Fibroblast of the conjunctiva (primary cell): ENCODE measurements at regions not wholly inside any gene's neighbourhood (a gene's known extent, or its start where the extent isn't known, plus 50 kb on each side); places are given as distances from the start of the nearest gene placed in this dataset.
"Not testable (repeated sequence)": the region's sequence is repeated elsewhere in the genome, so short reads cannot be mapped to it uniquely, and the experiment has no call there.

Experiments
- DNase-seq: peaks from one replicate; pipeline ENCODE4 v3.0.0-alpha.2; 2010; ENCODE audit warnings: low read depth

- DNase-seq, result no peak
Measured at GRCh38 chr12:28060871-28061270, 88.3 kb upstream of the PTHLH start.

GRCh38 chr12:28063355-28063880 lies 90.9 kb upstream of the PTHLH start:
- no peak for DNase-seq

GRCh38 chr12:28065374-28065773 lies 92.8 kb upstream of the PTHLH start:
- DNase-seq, result no peak

GRCh38 chr12:28065889-28066630 lies 93.5 kb upstream of the PTHLH start:
- no peak for DNase-seq

GRCh38 chr12:28066879-28067278 lies 94.3 kb upstream of the PTHLH start:
- DNase-seq, result no peak

GRCh38 chr12:28068467-28068866 lies 95.9 kb upstream of the PTHLH start:
- DNase-seq, result no peak

- DNase-seq, result no peak
Measured at GRCh38 chr12:28079539-28079938, 107.0 kb upstream of the PTHLH start.

GRCh38 chr12:28082096-28082495 lies 108.2 kb upstream of the CCDC91 start:
- no peak for DNase-seq

- peak; percentile 40 for DNase-seq
Measured at GRCh38 chr12:28083840-28084678, 106.2 kb upstream of the CCDC91 start.

GRCh38 chr12:28086521-28087155 lies 103.6 kb upstream of the CCDC91 start:
- DNase-seq, result no peak

- DNase-seq, result no peak
Measured at GRCh38 chr12:28088566-28089272, 101.5 kb upstream of the CCDC91 start.

- DNase-seq, result no peak
Measured at GRCh38 chr12:28089338-28089737, 100.9 kb upstream of the CCDC91 start.

GRCh38 chr12:28090835-28091234 lies 99.4 kb upstream of the CCDC91 start:
- DNase-seq, result no peak

- no peak for DNase-seq
Measured at GRCh38 chr12:28092396-28092795, 97.9 kb upstream of the CCDC91 start.

- DNase-seq, result no peak
Measured at GRCh38 chr12:28096649-28097048, 93.6 kb upstream of the CCDC91 start.

GRCh38 chr12:28097221-28097620 lies 93.0 kb upstream of the CCDC91 start:
- DNase-seq, result no peak

- not testable (repeated sequence) for DNase-seq
Measured at GRCh38 chr12:28099245-28099644, 91.0 kb upstream of the CCDC91 start.

- no peak for DNase-seq
Measured at GRCh38 chr12:28099871-28100270, 90.4 kb upstream of the CCDC91 start.

GRCh38 chr12:28100717-28101116 lies 89.5 kb upstream of the CCDC91 start:
- no peak for DNase-seq

- no peak for DNase-seq
Measured at GRCh38 chr12:28104316-28104715, 85.9 kb upstream of the CCDC91 start.

GRCh38 chr12:28104903-28105864 lies 85.1 kb upstream of the CCDC91 start:
- no peak for DNase-seq
